OCI-LY7 (cell line): ENCODE measurements at regions not wholly inside any gene's neighbourhood (a gene's known extent, or its start where the extent isn't known, plus 50 kb on each side); places are given as distances from the start of the nearest gene placed in this dataset.

Source experiments
- BruUV-seq: library from RNA; stranded (reverse); fragments of 400-500 nt; replicated peaks from 2 replicates; lab custom pipeline; 2021; lab: Mats Ljungman, UMichigan
- CTCF ChIA-PET: fragments of 300-600 bp; sonication (Branson Sonifier 250); formaldehyde crosslinking; loops from one replicate; lab custom pipeline; 2022; ENCODE audit warnings: antibody characterized with exemption; ENCODE audit not compliant: unreplicated experiment; lab: Charles Lee
- POLR2A ChIA-PET: fragments of 300-600 bp; sonication (Branson Sonifier 250); formaldehyde crosslinking; loops from one replicate; lab custom pipeline; 2022; ENCODE audit warnings: antibody characterized with exemption; lab: Charles Lee
- DNase-seq: peaks from one replicate; pipeline ENCODE4 v3.0.0-alpha.2; 2015; ENCODE audit warnings: low spot score
- H2AFZ ChIP-seq: fragments of 200-600 bp; sonication (generic), shearing (Covaris generic); 2 replicates; pipeline ENCODE4 v1.6.1; 2014; ENCODE audit warnings: mild to moderate bottlenecking, antibody characterized with exemption, low read length, moderate library complexity
- H3K27ac ChIP-seq: fragments of 200-600 bp; sonication (generic); 2 replicates; pipeline ENCODE4 v1.5.1; 2014; ENCODE audit warnings: mixed run types, low read depth, mild to moderate bottlenecking, moderate library complexity, low read length, inconsistent platforms; ENCODE audit not compliant: poor library complexity, severe bottlenecking
- H3K36me3 ChIP-seq: fragments of 200-600 bp; sonication (generic); 2 replicates; pipeline ENCODE4 v1.6.1; 2014; ENCODE audit warnings: mild to moderate bottlenecking, antibody characterized with exemption, low read length, moderate library complexity, mixed read lengths; ENCODE audit not compliant: insufficient read depth
- H3K4me1 ChIP-seq: fragments of 200-600 bp; sonication (generic); 2 replicates; pipeline ENCODE4 v1.5.1; 2014; ENCODE audit warnings: mild to moderate bottlenecking, low read length; ENCODE audit not compliant: insufficient read depth, poor library complexity, severe bottlenecking
- H3K4me2 ChIP-seq: fragments of 200-600 bp; sonication (generic); 2 replicates; pipeline ENCODE4 v1.6.1; 2014; ENCODE audit warnings: mild to moderate bottlenecking, low read length
- H3K4me3 ChIP-seq: fragments of 200-600 bp; sonication (generic); 2 replicates; pipeline ENCODE4 v1.5.1; 2014; ENCODE audit warnings: mild to moderate bottlenecking, low read depth, low read length; ENCODE audit not compliant: poor library complexity, severe bottlenecking
- H3K79me2 ChIP-seq: fragments of 200-600 bp; sonication (generic); 2 replicates; pipeline ENCODE4 v1.6.1; 2016; ENCODE audit warnings: low read depth, mild to moderate bottlenecking, low read length, moderate library complexity, mixed read lengths; ENCODE audit not compliant: insufficient read depth
- H3K9me2 ChIP-seq: fragments of 200-600 bp; sonication (generic); 2 replicates; pipeline ENCODE4 v1.6.1; 2016; ENCODE audit warnings: mild to moderate bottlenecking, low read length, mixed read lengths; ENCODE audit not compliant: insufficient read depth
- H3K9me3 ChIP-seq: fragments of 200-600 bp; sonication (generic); 2 replicates; pipeline ENCODE4 v1.6.1; 2014; ENCODE audit warnings: mild to moderate bottlenecking, mixed run types, low read length, mixed read lengths
- H4K20me1 ChIP-seq: fragments of 200-600 bp; sonication (generic); 2 replicates; pipeline ENCODE4 v1.6.1; 2014; ENCODE audit warnings: mild to moderate bottlenecking, antibody characterized with exemption, low read length, moderate library complexity, mixed read lengths; ENCODE audit not compliant: insufficient read depth
- CTCF ChIP-seq: fragments of 200-600 bp; sonication (generic); conservative IDR thresholded peaks from 2 replicates; pipeline ENCODE4 v1.5.1; 2014; ENCODE audit warnings: mild to moderate bottlenecking, antibody characterized with exemption, low read length, moderate library complexity, mixed read lengths
- EZH2phosphoT487 ChIP-seq: fragments of 200-600 bp; sonication (generic); IDR thresholded peaks from 2 replicates; pipeline ENCODE4 v1.6.1; 2018; ENCODE audit warnings: low read depth, borderline replicate concordance, mild to moderate bottlenecking, mixed run types, antibody characterized with exemption, low read length, moderate library complexity, mixed read lengths
- intact Hi-C: fragments of 100-400 bp; cut with micrococcal nuclease; formaldehyde crosslinking; loops from one replicate; pipeline ENCODE4 v1.10.0; 2022; ENCODE audit not compliant: unreplicated experiment

GRCh38 chr4:37040816-37041215, 203.7 kb upstream of the NWD2 start:
- DNase-seq, result no peak
- BruUV-seq, result no TSS peak
- Histone ChIP-seq H3K9me2 (no peaks in the 10 kb centered on the region), H3K4me1 (no peaks in the 10 kb centered on the region), H3K27ac (no peak overlapping the region), H4K20me1 (no peaks in the 10 kb centered on the region), H3K9me3 (no peaks in the 10 kb centered on the region), H3K79me2 (no peaks in the 10 kb centered on the region), H3K4me2 (no peak overlapping the region), H2AFZ (no peak overlapping the region), H3K4me3 (no peak overlapping the region), H3K36me3 (no peaks in the 10 kb centered on the region)
- ChIA-PET CTCF (no interaction called here), POLR2A (no interaction called here)
- intact Hi-C loops, result no loop called here
- TF ChIP-seq EZH2phosphoT487, result no peak
- TF ChIP-seq CTCF, result no peak

GRCh38 chr4:37043342-37043741, 201.2 kb upstream of the NWD2 start:
- no peaks in the 10 kb centered on the region for H3K9me3 ChIP-seq
- H3K27ac ChIP-seq, result no peak overlapping the region
- H4K20me1 ChIP-seq, result no peaks in the 10 kb centered on the region
- no TSS peak for BruUV-seq
- no peak for DNase-seq
- H2AFZ ChIP-seq, result no peak overlapping the region
- H3K36me3 ChIP-seq, result no peaks in the 10 kb centered on the region
- no peaks in the 10 kb centered on the region for H3K4me1 ChIP-seq
- H3K9me2 ChIP-seq, result no peaks in the 10 kb centered on the region
- no peak overlapping the region for H3K4me3 ChIP-seq
- no peaks in the 10 kb centered on the region for H3K79me2 ChIP-seq
- ChIA-PET POLR2A (no interaction called here), CTCF (no interaction called here)
- intact Hi-C loops, result no loop called here
- TF ChIP-seq EZH2phosphoT487 (no peak), CTCF (no peak)
- H3K4me2 ChIP-seq, result no peak overlapping the region

- Histone ChIP-seq H3K9me2 (no peaks in the 10 kb centered on the region), H4K20me1 (no peaks in the 10 kb centered on the region), H2AFZ (no peak overlapping the region), H3K4me1 (no peaks in the 10 kb centered on the region), H3K4me3 (no peak overlapping the region), H3K4me2 (no peak overlapping the region), H3K36me3 (no peaks in the 10 kb centered on the region), H3K9me3 (no peaks in the 10 kb centered on the region), H3K79me2 (no peaks in the 10 kb centered on the region), H3K27ac (no peak overlapping the region)
- no TSS peak for BruUV-seq
- TF ChIP-seq EZH2phosphoT487, result no peak
- no peak for TF ChIP-seq CTCF
- DNase-seq, result no peak
- ChIA-PET POLR2A (no interaction called here), CTCF (no interaction called here)
- intact Hi-C loops, result no loop called here
These were observed 193.4 kb upstream of the NWD2 start for GRCh38 chr4:37051111-37051510.
